ENCODE measurements at regions not wholly inside any gene's neighbourhood (a gene's known extent, or its start where the extent isn't known, plus 50 kb on each side); places are given as distances from the start of the nearest gene placed in this dataset.

DNA sequence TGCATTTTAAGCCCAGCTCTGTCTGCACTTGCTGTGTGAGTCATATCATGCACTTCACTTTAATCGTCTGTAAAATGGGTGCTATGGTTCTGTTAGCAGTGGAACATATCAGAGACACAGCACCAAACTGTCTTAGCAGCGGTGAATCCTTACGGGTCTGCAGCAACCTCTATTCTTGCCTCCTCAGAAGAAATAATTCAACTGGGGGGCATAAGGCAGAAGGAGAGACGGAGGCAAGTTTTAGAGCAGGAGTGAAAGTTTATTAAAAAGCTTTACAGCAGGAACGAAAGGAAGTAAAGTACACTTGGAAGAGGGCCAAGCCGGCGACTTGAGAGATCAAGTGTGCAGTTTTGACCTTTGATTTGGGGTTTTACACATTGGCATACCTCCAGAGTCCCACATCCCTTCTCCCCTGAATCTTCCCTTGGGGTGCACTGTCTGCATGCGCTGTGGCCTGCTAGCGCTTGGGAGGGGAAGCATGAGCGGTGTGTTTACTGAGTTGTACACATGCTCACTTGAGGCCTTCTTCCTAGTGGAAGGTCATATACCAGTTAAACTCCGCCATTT is 109.8 kb downstream of the DDX1 start:
- H3K9me3 ChIP-seq, result no peaks in the 10 kb centered on the region
- H3K36me3 ChIP-seq, result no peaks in the 10 kb centered on the region
- DNase-seq, result no peak
- ATAC-seq, result no peak
- H3K4me3 ChIP-seq, result no peak overlapping the region
- H3K4me1 ChIP-seq, result no peaks in the 10 kb centered on the region
- intact Hi-C loops (cut with DNase I; ENCODE audit: low total_unique reads), result no loop called here
- in situ Hi-C loops (cut with MboI; ENCODE audit: low sequenced_read_pairs in 4 of 4), result no loop called here
- H3K27ac ChIP-seq, result no peak overlapping the region
- no peaks in the 10 kb centered on the region for H3K27me3 ChIP-seq
- TF ChIP-seq POLR2A (IDR thresholded peaks at IDR 0.05) (no peak), CTCF (IDR thresholded peaks at IDR 0.05 in 4 of 5, conservative IDR thresholded peaks at IDR 0.05 in 1 of 5) (no peak)

DNA sequence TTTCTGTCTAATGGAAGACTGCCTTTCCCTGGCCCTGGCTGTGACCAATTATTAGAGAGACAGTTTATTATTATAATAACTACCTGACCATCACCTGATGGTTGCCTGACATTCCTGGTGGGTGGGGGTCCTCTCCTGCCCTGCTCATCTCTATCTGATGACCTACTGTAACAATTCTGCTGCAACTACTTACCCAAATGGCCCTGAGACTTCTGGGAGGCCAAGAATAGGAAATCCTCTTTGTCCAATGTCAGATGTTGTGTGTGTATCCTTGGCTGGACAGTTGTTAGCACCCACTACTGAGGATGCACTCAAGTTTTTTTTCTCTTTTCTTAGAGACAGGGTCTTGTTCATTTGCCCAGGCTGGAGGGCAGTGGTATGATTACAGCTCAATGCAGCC is 110.3 kb downstream of the DDX1 start:
- in situ Hi-C loops (cut with MboI; ENCODE audit: low sequenced_read_pairs in 4 of 4), result no loop called here
- Histone ChIP-seq H3K9me3 (no peaks in the 10 kb centered on the region), H3K27me3 (no peaks in the 10 kb centered on the region), H3K36me3 (no peaks in the 10 kb centered on the region), H3K4me3 (no peak overlapping the region), H3K27ac (no peak overlapping the region), H3K4me1 (no peaks in the 10 kb centered on the region)
- no peak for DNase-seq
- intact Hi-C loops (cut with DNase I; ENCODE audit: low total_unique reads), result no loop called here
- ATAC-seq, result no peak
- no peak for TF ChIP-seq CTCF (IDR thresholded peaks at IDR 0.05 in 4 of 5, conservative IDR thresholded peaks at IDR 0.05 in 1 of 5)
- no peak for TF ChIP-seq POLR2A (IDR thresholded peaks at IDR 0.05)

GRCh38 chr2:15702452-15702851 is 110.8 kb downstream of the DDX1 start:
- ATAC-seq (no peak), DNase-seq (no peak)
- H3K27ac ChIP-seq, result no peak overlapping the region
- no peaks in the 10 kb centered on the region for H3K36me3 ChIP-seq
- no peaks in the 10 kb centered on the region for H3K4me1 ChIP-seq
- TF ChIP-seq POLR2A (IDR thresholded peaks at IDR 0.05) (no peak), CTCF (IDR thresholded peaks at IDR 0.05 in 4 of 5, conservative IDR thresholded peaks at IDR 0.05 in 1 of 5) (no peak)
- in situ Hi-C loops (cut with MboI; ENCODE audit: low sequenced_read_pairs in 4 of 4) (no loop called here), intact Hi-C loops (cut with DNase I; ENCODE audit: low total_unique reads) (no loop called here)
- H3K27me3 ChIP-seq, result no peaks in the 10 kb centered on the region
- no peaks in the 10 kb centered on the region for H3K9me3 ChIP-seq
- H3K4me3 ChIP-seq, result no peak overlapping the region

- in situ Hi-C loops (cut with MboI; ENCODE audit: low sequenced_read_pairs in 4 of 4), result no loop called here
These were observed 111.7 kb downstream of the DDX1 start for GRCh38 chr2:15703365-15703869.

More at GRCh38 chr2:15703365-15703869, 111.7 kb downstream of the DDX1 start:
- H3K27me3 ChIP-seq, result no peaks in the 10 kb centered on the region
- H3K4me1 ChIP-seq, result no peaks in the 10 kb centered on the region
- no peak for ATAC-seq
- H3K4me3 ChIP-seq, result no peak overlapping the region
- TF ChIP-seq CTCF (IDR thresholded peaks at IDR 0.05 in 4 of 5, conservative IDR thresholded peaks at IDR 0.05 in 1 of 5) (no peak), POLR2A (IDR thresholded peaks at IDR 0.05) (no peak)
- no peaks in the 10 kb centered on the region for H3K36me3 ChIP-seq
- no peak for DNase-seq
- no peaks in the 10 kb centered on the region for H3K9me3 ChIP-seq
- intact Hi-C loops (cut with DNase I; ENCODE audit: low total_unique reads), result no loop called here
- H3K27ac ChIP-seq, result peak overlapping the region; percentile 43 to 68 (median 56)
